HepG2 (cell line): ENCODE measurements at regions not wholly inside any gene's neighbourhood (a gene's known extent, or its start where the extent isn't known, plus 50 kb on each side); places are given as distances from the start of the nearest gene placed in this dataset.

ENCODE experiments used
- ATAC-seq: fragments of 200-7000 bp; cut with Tn5 transposase; 3 replicates; pipeline ENCODE4 v1.9.1; 2020; ENCODE audit warnings: mild to moderate bottlenecking, moderate library complexity
- BruUV-seq: library from RNA; stranded (reverse); fragments of 400-500 nt; replicated peaks from 2 replicates; lab custom pipeline; 2021; lab: Mats Ljungman, UMichigan
- CTCF ChIA-PET: fragments of 300-600 bp; formaldehyde crosslinking; extraction: SDS; loops from one replicate; lab custom pipeline; 2021; ENCODE audit warnings: low total read pairs, inconsistent platforms, low intra/inter-chr PET ratio; lab: Yijun Ruan, JAX
- POLR2A ChIA-PET: fragments of 350-600 bp; sonication (Branson Sonifier 250); formaldehyde crosslinking; loops from one replicate; lab custom pipeline; 2020; ENCODE audit warnings: antibody characterized with exemption, inconsistent platforms; lab: Yijun Ruan, JAX
- DNase-seq: peaks from one replicate; pipeline ENCODE4 v3.0.0-alpha.2; 2015; ENCODE audit warnings: low spot score
- FAIRE-seq: peaks from 3 replicates; lab custom pipeline; 2011; peaks lifted over from hg19 to GRCh38; lab: Jason Lieb, UNC
- H2AFZ ChIP-seq: one replicate; pipeline ENCODE4 v1.6.1; 2011; ENCODE audit warnings: low read length, inconsistent platforms
- H3K27ac ChIP-seq: fragments of 300-600 bp; 3 replicates; pipeline ENCODE4 v1.8.0; 2011; ENCODE audit warnings: mixed run types, mild to moderate bottlenecking, mixed read lengths, low read length, inconsistent platforms; ENCODE audit not compliant: insufficient read depth; ENCODE audit errors: extremely low read length
- H3K27me3 ChIP-seq, 2 experiments: fragments of 200-600 bp in 1 of 2; 2 replicates in 1 of 2; 3 replicates in 1 of 2; pipeline versions ENCODE4 v1.6.0 to v1.8.0; 2011; ENCODE audit warnings: low read length in 2 of 2, mild to moderate bottlenecking in 2 of 2, moderate library complexity in 2 of 2, inconsistent platforms in 1 of 2; ENCODE audit not compliant: insufficient read depth in 2 of 2, control insufficient read depth in 1 of 2
- H3K36me3 ChIP-seq, 2 experiments: fragments of 200-600 bp in 1 of 2; replicated peaks in 1 of 2; 2 replicates in 1 of 2; 3 replicates in 1 of 2; pipeline versions ENCODE4 v1.5.1 to v1.8.0; 2011; ENCODE audit warnings: low read length in 2 of 2, inconsistent platforms in 1 of 2; ENCODE audit not compliant: insufficient read depth in 2 of 2, control insufficient read depth in 1 of 2
- H3K4me1 ChIP-seq: 2 replicates; pipeline ENCODE4 v1.5.1; 2012; ENCODE audit warnings: low read length, inconsistent platforms; ENCODE audit not compliant: insufficient read depth
- H3K4me2 ChIP-seq: 2 replicates; pipeline ENCODE4 v1.6.0; 2011; ENCODE audit warnings: low read depth, low read length, inconsistent platforms
- H3K4me3 ChIP-seq, 3 experiments: fragments of 200-600 bp in 1 of 3; sonication (generic), shearing (Covaris generic) in 1 of 3; replicated peaks in 1 of 3; 2 replicates each; pipeline ENCODE4 v1.5.1; 2011 to 2016; ENCODE audit warnings: low read length in 3 of 3, inconsistent platforms in 2 of 3, low read depth in 2 of 3, mild to moderate bottlenecking in 2 of 3, control low read depth in 1 of 3, mixed read lengths in 1 of 3; ENCODE audit not compliant: insufficient read depth in 1 of 3
- H3K79me2 ChIP-seq: one replicate; pipeline ENCODE4 v1.6.1; 2011; ENCODE audit warnings: low read length, inconsistent platforms; ENCODE audit not compliant: insufficient read depth
- H3K9ac ChIP-seq: 2 replicates; pipeline ENCODE4 v1.6.0; 2011; ENCODE audit warnings: mild to moderate bottlenecking, low read depth, low read length, inconsistent platforms; ENCODE audit not compliant: insufficient read depth
- H3K9me3 ChIP-seq: 2 replicates; pipeline ENCODE4 v1.5.1; 2012; ENCODE audit warnings: mild to moderate bottlenecking, low read length
- H4K20me1 ChIP-seq: 2 replicates; pipeline ENCODE4 v1.6.0; 2011; ENCODE audit warnings: inconsistent platforms, mild to moderate bottlenecking, low read length, moderate library complexity; ENCODE audit not compliant: insufficient read depth
- CTCF ChIP-seq: sonication (generic); formaldehyde crosslinking; IDR thresholded peaks from 2 replicates; pipeline ENCODE4 v1.5.0; 2020; ENCODE audit warnings: mild to moderate bottlenecking, missing genetic modification reagents, moderate library complexity
- DNMT3B ChIP-seq: conservative IDR thresholded peaks from 2 replicates; pipeline ENCODE4 v1.6.1; 2016; ENCODE audit warnings: missing biosample characterization, control low read depth
- MAFK ChIP-seq, 2 experiments: IDR thresholded peaks in 1 of 2; conservative IDR thresholded peaks in 1 of 2; 2 replicates each; pipeline ENCODE4 v1.6.1; 2011; ENCODE audit warnings: improper control_type of control experiment in 2 of 2, low read length in 2 of 2
- STAG1 ChIP-seq: sonication (generic); formaldehyde crosslinking; IDR thresholded peaks from 2 replicates; pipeline ENCODE4 v1.4.0; 2020; ENCODE audit warnings: missing genetic modification reagents
- ZNF513 ChIP-seq: sonication (generic); formaldehyde crosslinking; conservative IDR thresholded peaks from 2 replicates; pipeline ENCODE4 v1.5.0; 2020; ENCODE audit warnings: missing genetic modification reagents
- WGBS: methylation state at CpG from one replicate; pipeline ENCODE4 v1.1.6; 2017; ENCODE audit warnings: low lambda C conversion rate; 5-methylcytosine and 5-hydroxymethylcytosine counted together
- in situ Hi-C: cut with HindIII; loops from 2 replicates; pipeline ENCODE4 v1.10.0; 2017; ENCODE audit warnings: low pct_unique_long_range_greater_than_20kb; ENCODE audit not compliant: extremely low pct_ligation_motif_present
- intact Hi-C: fragments of 100-400 bp; cut with micrococcal nuclease; formaldehyde crosslinking; loops from one replicate; pipeline ENCODE4 v1.10.0; 2022; ENCODE audit not compliant: unreplicated experiment

GRCh38 chr13:38528986-38529385 lies 157.9 kb upstream of the FREM2 start:
- Histone ChIP-seq H3K4me3 (no peak overlapping the region), H3K27me3 (no peaks in the 10 kb centered on the region), H3K4me2 (no peak overlapping the region), H2AFZ (no peak overlapping the region), H3K9me3 (no peaks in the 10 kb centered on the region), H3K79me2 (no peaks in the 10 kb centered on the region), H4K20me1 (no peaks in the 10 kb centered on the region), H3K9ac (no peak overlapping the region), H3K27ac (no peak overlapping the region), H3K4me1 (no peaks in the 10 kb centered on the region), H3K36me3 (no peaks in the 10 kb centered on the region)
- in situ Hi-C loops, result no loop called here
- no TSS peak for BruUV-seq
- DNase-seq (no peak), FAIRE-seq (no peak), ATAC-seq (no peak)
- TF ChIP-seq ZNF513 (CRISPR knock-in tag) (no peak), MAFK (conservative IDR thresholded peaks at IDR 0.05 in 1 of 2, IDR thresholded peaks at IDR 0.05 in 1 of 2; ENCODE audit: low read length in 2 of 2) (peak in 1 of 2 experiments; percentile 52; a peak in 2 of 4 replicates)
- ChIA-PET CTCF (no interaction called here), POLR2A (no interaction called here)
- WGBS, result 5% methylated on average over 2 of the region's 2 CpGs
- intact Hi-C loops, result no loop called here

GRCh38 chr13:38530492-38530891 lies 156.4 kb upstream of the FREM2 start:
- Histone ChIP-seq H3K27me3 (no peaks in the 10 kb centered on the region), H3K27ac (no peak overlapping the region), H3K4me2 (no peak overlapping the region), H2AFZ (no peak overlapping the region), H3K4me3 (no peak overlapping the region), H3K9me3 (no peaks in the 10 kb centered on the region), H3K79me2 (no peaks in the 10 kb centered on the region), H4K20me1 (no peaks in the 10 kb centered on the region), H3K4me1 (no peaks in the 10 kb centered on the region), H3K36me3 (no peaks in the 10 kb centered on the region), H3K9ac (no peak overlapping the region)
- POLR2A ChIA-PET, result no interaction called here
- BruUV-seq, result no TSS peak
- no peak for ATAC-seq
- CTCF ChIA-PET, result no interaction called here
- no peak for FAIRE-seq
- peak; percentile 52 for TF ChIP-seq STAG1 (CRISPR knock-in tag)
- peak; percentile 38 for TF ChIP-seq CTCF (CRISPR knock-in tag)
- no peak for TF ChIP-seq DNMT3B (CRISPR knock-in tag)
- intact Hi-C loops, result loop anchor here (5.0 kb wide), 1 partner anchor 758 kb away; no protein-coding TSS in a partner anchor
- WGBS, result 5% methylated on average over 3 of the region's 3 CpGs
- DNase-seq, result no peak
- in situ Hi-C loops, result no loop called here
